ENCODE measurements at regions not wholly inside any gene's neighbourhood (a gene's known extent, or its start where the extent isn't known, plus 50 kb on each side); places are given as distances from the start of the nearest gene placed in this dataset.

- no peak for ATAC-seq
- Mint-ChIP-seq H3K4me1 (no peaks in the 10 kb centered on the region), H3K9me3 (peaks cover 21% of the 10 kb centered on the region), H3K4me3 (no peak overlapping the region), H3K27ac (no peak overlapping the region), H3K36me3 (no peaks in the 10 kb centered on the region)
- no peak for DNase-seq (ENCODE audit: low spot score in 2 of 2)
Measured at GRCh38 chr18:40651163-40651562, 1303.9 kb upstream of the PIK3C3 start.

- Mint-ChIP-seq H3K27ac (no peak overlapping the region), H3K36me3 (no peaks in the 10 kb centered on the region), H3K9me3 (peaks cover 11% of the 10 kb centered on the region), H3K4me1 (no peaks in the 10 kb centered on the region), H3K4me3 (no peak overlapping the region)
- ATAC-seq (no peak), DNase-seq (ENCODE audit: low spot score in 2 of 2) (no peak)
Measured at GRCh38 chr18:40642692-40643229, 1312.3 kb upstream of the PIK3C3 start.

- H3K27ac Mint-ChIP-seq: no peak overlapping the region
- H3K9me3 Mint-ChIP-seq: peaks cover 22% of the 10 kb centered on the region
- no peak overlapping the region for H3K4me3 Mint-ChIP-seq
- H3K4me1 Mint-ChIP-seq: no peaks in the 10 kb centered on the region
- DNase-seq (ENCODE audit: low spot score in 2 of 2) (no peak), ATAC-seq (no peak)
- no peaks in the 10 kb centered on the region for H3K36me3 Mint-ChIP-seq
Measured at GRCh38 chr18:40631319-40631718, 1323.7 kb upstream of the PIK3C3 start.

GRCh38 chr18:40630496-40630895 is 1324.5 kb upstream of the PIK3C3 start:
- Mint-ChIP-seq H3K27ac (no peak overlapping the region), H3K4me3 (no peak overlapping the region), H3K9me3 (peaks cover 20% of the 10 kb centered on the region), H3K36me3 (no peaks in the 10 kb centered on the region), H3K4me1 (no peaks in the 10 kb centered on the region)
- DNase-seq (ENCODE audit: low spot score in 2 of 2) (no peak), ATAC-seq (no peak)

- Mint-ChIP-seq H3K4me3 (no peak overlapping the region), H3K36me3 (no peaks in the 10 kb centered on the region), H3K4me1 (no peaks in the 10 kb centered on the region), H3K27ac (no peak overlapping the region), H3K9me3 (peaks cover 20% of the 10 kb centered on the region)
- DNase-seq (ENCODE audit: low spot score in 2 of 2) (no peak), ATAC-seq (no peak)
Measured at GRCh38 chr18:40624959-40625358, 1330.1 kb upstream of the PIK3C3 start.

- Mint-ChIP-seq H3K4me3 (no peak overlapping the region), H3K27ac (no peak overlapping the region), H3K9me3 (peaks cover 15% of the 10 kb centered on the region), H3K4me1 (no peaks in the 10 kb centered on the region), H3K36me3 (no peaks in the 10 kb centered on the region)
- ATAC-seq: no peak
- no peak for DNase-seq (ENCODE audit: low spot score in 2 of 2)
Measured at GRCh38 chr18:40613721-40614120, 1341.3 kb upstream of the PIK3C3 start.

GRCh38 chr18:40612356-40612755 is 1342.7 kb upstream of the PIK3C3 start:
- Mint-ChIP-seq H3K4me3 (no peak overlapping the region), H3K27ac (no peak overlapping the region), H3K9me3 (peaks cover 11% of the 10 kb centered on the region), H3K4me1 (no peaks in the 10 kb centered on the region), H3K36me3 (no peaks in the 10 kb centered on the region)
- DNase-seq (ENCODE audit: low spot score in 2 of 2): no peak
- no peak for ATAC-seq

GRCh38 chr18:40608226-40608625 is 1346.8 kb upstream of the PIK3C3 start:
- no peaks in the 10 kb centered on the region for H3K4me1 Mint-ChIP-seq
- no peaks in the 10 kb centered on the region for H3K36me3 Mint-ChIP-seq
- no peak overlapping the region for H3K4me3 Mint-ChIP-seq
- DNase-seq (ENCODE audit: low spot score in 2 of 2) (no peak), ATAC-seq (no peak)
- no peak overlapping the region for H3K27ac Mint-ChIP-seq
- H3K9me3 Mint-ChIP-seq: no peaks in the 10 kb centered on the region

GRCh38 chr18:40607542-40608148 is 1347.4 kb upstream of the PIK3C3 start:
- H3K4me3 Mint-ChIP-seq: no peak overlapping the region

GRCh38 chr18:40606996-40607395 is 1348.0 kb upstream of the PIK3C3 start:
- H3K4me1 Mint-ChIP-seq: no peaks in the 10 kb centered on the region
- ATAC-seq (no peak), DNase-seq (ENCODE audit: low spot score in 2 of 2) (no peak)
- H3K36me3 Mint-ChIP-seq: no peaks in the 10 kb centered on the region
- no peak overlapping the region for H3K27ac Mint-ChIP-seq
- H3K4me3 Mint-ChIP-seq: no peak overlapping the region
- H3K9me3 Mint-ChIP-seq: no peaks in the 10 kb centered on the region

More at GRCh38 chr18:40607542-40608148, 1347.4 kb upstream of the PIK3C3 start:
- no peak for ATAC-seq
- Mint-ChIP-seq H3K4me1 (no peaks in the 10 kb centered on the region), H3K36me3 (no peaks in the 10 kb centered on the region), H3K27ac (no peak overlapping the region), H3K9me3 (no peaks in the 10 kb centered on the region)
- no peak for DNase-seq (ENCODE audit: low spot score in 2 of 2)

- H3K36me3 Mint-ChIP-seq: no peaks in the 10 kb centered on the region
- H3K4me1 Mint-ChIP-seq: no peaks in the 10 kb centered on the region
- ATAC-seq: no peak
- no peak for DNase-seq (ENCODE audit: low spot score in 2 of 2)
- no peak overlapping the region for H3K4me3 Mint-ChIP-seq
- no peak overlapping the region for H3K27ac Mint-ChIP-seq
- H3K9me3 Mint-ChIP-seq: peaks cover 17% of the 10 kb centered on the region
Measured at GRCh38 chr18:40583671-40584070, 1371.4 kb upstream of the PIK3C3 start.

- DNase-seq (ENCODE audit: low spot score in 2 of 2) (no peak), ATAC-seq (no peak)
- peaks cover 15% of the 10 kb centered on the region for H3K9me3 Mint-ChIP-seq
- H3K27ac Mint-ChIP-seq: no peak overlapping the region
- H3K4me3 Mint-ChIP-seq: no peak overlapping the region
- H3K4me1 Mint-ChIP-seq: no peaks in the 10 kb centered on the region
- no peaks in the 10 kb centered on the region for H3K36me3 Mint-ChIP-seq
Measured at GRCh38 chr18:40582105-40582504, 1372.9 kb upstream of the PIK3C3 start.

GRCh38 chr18:40577981-40578365 is 1377.1 kb upstream of the PIK3C3 start:
- peaks cover 25% of the 10 kb centered on the region for H3K9me3 Mint-ChIP-seq
- H3K4me3 Mint-ChIP-seq: no peak overlapping the region

GRCh38 chr18:40577239-40577980 is 1377.6 kb upstream of the PIK3C3 start:
- no peak for DNase-seq (ENCODE audit: low spot score in 2 of 2)
- Mint-ChIP-seq H3K36me3 (no peaks in the 10 kb centered on the region), H3K4me3 (no peak overlapping the region), H3K4me1 (no peaks in the 10 kb centered on the region), H3K9me3 (peaks cover 22% of the 10 kb centered on the region), H3K27ac (no peak overlapping the region)
- no peak for ATAC-seq

More at GRCh38 chr18:40577981-40578365, 1377.1 kb upstream of the PIK3C3 start:
- no peaks in the 10 kb centered on the region for H3K4me1 Mint-ChIP-seq
- DNase-seq (ENCODE audit: low spot score in 2 of 2) (no peak), ATAC-seq (no peak)
- no peaks in the 10 kb centered on the region for H3K36me3 Mint-ChIP-seq
- no peak overlapping the region for H3K27ac Mint-ChIP-seq

GRCh38 chr18:40576507-40577115 is 1378.4 kb upstream of the PIK3C3 start:
- Mint-ChIP-seq H3K36me3 (no peaks in the 10 kb centered on the region), H3K27ac (no peak overlapping the region), H3K4me3 (no peak overlapping the region), H3K4me1 (no peaks in the 10 kb centered on the region), H3K9me3 (peaks cover 22% of the 10 kb centered on the region)
- DNase-seq (ENCODE audit: low spot score in 2 of 2): no peak
- ATAC-seq: no peak

GRCh38 chr18:40570615-40571014 is 1384.4 kb upstream of the PIK3C3 start:
- no peak overlapping the region for H3K27ac Mint-ChIP-seq
- DNase-seq (ENCODE audit: low spot score in 2 of 2) (no peak), ATAC-seq (no peak)
- no peak overlapping the region for H3K4me3 Mint-ChIP-seq
- no peaks in the 10 kb centered on the region for H3K4me1 Mint-ChIP-seq
- H3K36me3 Mint-ChIP-seq: no peaks in the 10 kb centered on the region
- peaks cover 34% of the 10 kb centered on the region for H3K9me3 Mint-ChIP-seq

All from stimulated activated effector memory CD8-positive, alpha-beta T cell treated with anti-CD3 and anti-CD28 coated beads, Interleukin-12 subunit alpha, Interleukin-12 subunit beta, amount 100 ng/mL, for 72 hours (primary cell).